Amniotic epithelial cell (primary cell): ENCODE measurements at regions not wholly inside any gene's neighbourhood (a gene's known extent, or its start where the extent isn't known, plus 50 kb on each side); places are given as distances from the start of the nearest gene placed in this dataset.
A peak's percentile ranks its signal among the peaks of the same experiment; 100 is the strongest.
"Not testable (repeated sequence)": the region's sequence is repeated elsewhere in the genome, so short reads cannot be mapped to it uniquely, and the experiment has no call there.

ENCODE experiments used
- DNase-seq: peaks from one replicate; pipeline ENCODE4 v3.0.0-alpha.2; 2010; ENCODE audit warnings: low read depth

- DNase-seq = no peak
These were observed 463.7 kb downstream of the EPM2A start for GRCh38 chr6:145271577-145271976.

- no peak for DNase-seq
These were observed 463.1 kb downstream of the EPM2A start for GRCh38 chr6:145272246-145272645.

- DNase-seq = no peak
These were observed 462.2 kb downstream of the EPM2A start for GRCh38 chr6:145273136-145273535.

GRCh38 chr6:145274083-145274482, 461.2 kb downstream of the EPM2A start:
- DNase-seq = no peak

GRCh38 chr6:145275019-145275418, 460.3 kb downstream of the EPM2A start:
- no peak for DNase-seq

GRCh38 chr6:145275787-145276186, 459.5 kb downstream of the EPM2A start:
- DNase-seq = no peak

GRCh38 chr6:145276756-145277155, 458.6 kb downstream of the EPM2A start:
- DNase-seq = peak; percentile 32

- DNase-seq = no peak
These were observed 457.8 kb downstream of the EPM2A start for GRCh38 chr6:145277358-145278086.

GRCh38 chr6:145278163-145278807, 457.0 kb downstream of the EPM2A start:
- peak; percentile 55 for DNase-seq

- DNase-seq = no peak
These were observed 455.8 kb downstream of the EPM2A start for GRCh38 chr6:145279551-145279950.

- no peak for DNase-seq
These were observed 455.3 kb downstream of the EPM2A start for GRCh38 chr6:145279993-145280392.

GRCh38 chr6:145283209-145283608, 452.1 kb downstream of the EPM2A start:
- not testable (repeated sequence) for DNase-seq

- no peak for DNase-seq
These were observed 451.5 kb downstream of the EPM2A start for GRCh38 chr6:145283856-145284255.

- DNase-seq = no peak
These were observed 448.4 kb downstream of the EPM2A start for GRCh38 chr6:145286916-145287315.

- no peak for DNase-seq
These were observed 445.7 kb downstream of the EPM2A start for GRCh38 chr6:145289573-145289972.

GRCh38 chr6:145290122-145290521, 445.2 kb downstream of the EPM2A start:
- DNase-seq = no peak

GRCh38 chr6:145292066-145292465, 443.3 kb downstream of the EPM2A start:
- no peak for DNase-seq

GRCh38 chr6:145294942-145295341, 440.4 kb downstream of the EPM2A start:
- DNase-seq = no peak

GRCh38 chr6:145295746-145296145, 439.6 kb downstream of the EPM2A start:
- no peak for DNase-seq

- DNase-seq = no peak
These were observed 429.6 kb downstream of the EPM2A start for GRCh38 chr6:145305670-145306069.

- DNase-seq = no peak
These were observed 428.8 kb downstream of the EPM2A start for GRCh38 chr6:145306489-145306888.

GRCh38 chr6:145309842-145310535, 425.3 kb downstream of the EPM2A start:
- peak; percentile 91 for DNase-seq

GRCh38 chr6:145312481-145312880, 422.8 kb downstream of the EPM2A start:
- no peak for DNase-seq
